ENCODE measurements at regions not wholly inside any gene's neighbourhood (a gene's known extent, or its start where the extent isn't known, plus 50 kb on each side); places are given as distances from the start of the nearest gene placed in this dataset.
"Not testable (repeated sequence)": the region's sequence is repeated elsewhere in the genome, so short reads cannot be mapped to it uniquely, and the experiment has no call there.

GRCh38 chr4:128454881-128455280 lies 167.3 kb upstream of the PGRMC2 start:
- DNase-seq (no peak), ATAC-seq (ENCODE audit: poor library complexity) (peak; percentile 18)
- intact Hi-C loops (cut with DNase I): loop anchor here (5.0 to 10.0 kb wide), 2 partner anchors 97 to 410 kb away; no protein-coding TSS in a partner anchor

- intact Hi-C loops (cut with DNase I): loop anchor here (5.0 to 10.0 kb wide), 2 partner anchors 98 to 410 kb away; no protein-coding TSS in a partner anchor
- ATAC-seq (ENCODE audit: poor library complexity) (peak; percentile 94), DNase-seq (peak; percentile 77)
These were observed 166.8 kb upstream of the PGRMC2 start for GRCh38 chr4:128454281-128454871.

DNA sequence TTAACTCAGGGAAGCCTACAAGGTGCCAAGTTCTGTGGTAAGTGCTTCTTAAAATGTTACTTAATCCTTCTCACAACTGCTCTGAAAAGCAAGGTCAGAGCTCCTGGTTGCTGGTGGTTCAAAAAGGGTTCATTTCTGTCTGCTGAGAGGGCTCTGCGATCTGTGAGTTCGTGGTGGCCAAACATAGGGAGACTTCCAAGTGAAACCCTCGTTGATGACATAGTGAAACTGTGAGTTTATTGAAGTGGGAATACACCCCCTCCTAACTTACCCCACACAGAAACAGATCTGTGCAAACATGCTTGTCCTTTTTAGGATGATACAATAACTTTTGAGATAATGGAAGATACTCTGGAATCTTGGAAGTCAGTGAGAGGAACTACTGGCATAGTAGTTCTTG lies 164.8 kb upstream of the PGRMC2 start:
- intact Hi-C loops (cut with DNase I): loop anchor here (5.0 to 10.0 kb wide), 2 partner anchors 100 to 412 kb away; no protein-coding TSS in a partner anchor
- DNase-seq (no peak), ATAC-seq (ENCODE audit: poor library complexity) (no peak)

DNA sequence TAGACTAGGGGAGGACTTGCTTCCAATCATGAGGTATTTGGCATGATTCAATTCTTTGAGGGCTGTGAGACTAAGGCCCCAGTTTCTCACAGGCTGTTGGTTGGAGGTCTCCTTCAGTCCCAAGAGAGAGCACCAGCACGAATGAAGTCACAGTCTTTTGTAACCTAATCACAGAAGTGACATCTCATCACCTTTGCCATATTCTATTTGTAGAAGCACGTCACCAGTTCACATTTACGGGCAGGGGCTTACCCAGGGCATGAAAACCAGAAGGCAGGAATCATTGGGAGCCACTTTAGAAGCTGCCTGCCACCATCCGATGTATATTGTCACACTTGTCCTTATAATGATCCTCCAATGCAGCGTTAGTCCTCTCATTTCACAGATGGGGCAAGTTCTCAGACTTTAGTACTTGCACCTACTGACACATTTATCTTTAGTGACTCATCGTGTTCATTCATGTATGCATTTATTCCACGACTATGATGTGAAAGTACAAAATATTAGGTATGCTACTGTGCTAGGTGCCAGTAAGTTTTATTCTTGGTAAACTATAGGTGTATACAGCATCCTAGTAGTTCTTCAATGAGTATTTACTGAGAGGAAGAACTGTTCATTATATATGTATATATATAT lies 163.8 kb upstream of the PGRMC2 start:
- ATAC-seq (ENCODE audit: poor library complexity) (no peak), DNase-seq (no peak)
- intact Hi-C loops (cut with DNase I): loop anchor here (5.0 to 10.0 kb wide), 2 partner anchors 101 to 413 kb away; no protein-coding TSS in a partner anchor

GRCh38 chr4:128450326-128451120 lies 162.9 kb upstream of the PGRMC2 start:
- intact Hi-C loops (cut with DNase I): loop anchor here (5.0 to 10.0 kb wide), 2 partner anchors 102 to 414 kb away; no protein-coding TSS in a partner anchor
- ATAC-seq (ENCODE audit: poor library complexity): no peak
- DNase-seq: no peak

- intact Hi-C loops (cut with DNase I): no loop called here
- DNase-seq (no peak), ATAC-seq (ENCODE audit: poor library complexity) (no peak)
These were observed 161.6 kb upstream of the PGRMC2 start for GRCh38 chr4:128449251-128449650.

GRCh38 chr4:128444544-128445302 lies 157.1 kb upstream of the PGRMC2 start:
- DNase-seq (no peak), ATAC-seq (ENCODE audit: poor library complexity) (no peak)
- intact Hi-C loops (cut with DNase I): no loop called here

- intact Hi-C loops (cut with DNase I): no loop called here
- DNase-seq (no peak), ATAC-seq (ENCODE audit: poor library complexity) (no peak)
These were observed 153.3 kb upstream of the PGRMC2 start for GRCh38 chr4:128440923-128441322.

DNA sequence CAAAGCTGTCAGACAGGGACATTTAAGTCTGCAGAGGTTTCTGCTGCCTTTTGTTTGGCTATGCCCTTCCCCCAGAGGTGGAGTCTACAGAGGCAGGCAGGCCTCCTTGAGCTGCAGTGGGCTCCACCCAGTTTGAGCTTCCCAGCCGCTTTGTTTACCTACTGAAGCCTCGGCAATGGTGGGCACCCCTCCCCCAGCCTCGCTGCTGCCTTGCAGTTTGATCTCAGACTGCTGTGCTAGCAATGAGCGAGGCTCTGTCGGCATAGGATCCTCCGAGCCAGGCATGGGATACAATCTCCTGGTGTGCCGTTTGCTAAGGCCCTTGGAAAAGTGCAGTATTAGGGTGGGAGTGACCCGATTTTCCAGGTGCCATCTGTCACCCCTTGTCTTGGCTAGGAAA lies 149.4 kb upstream of the PGRMC2 start:
- DNase-seq; intact Hi-C loops (cut with DNase I); ATAC-seq (ENCODE audit: poor library complexity): not testable (repeated sequence)

- DNase-seq; ATAC-seq (ENCODE audit: poor library complexity); intact Hi-C loops (cut with DNase I): not testable (repeated sequence)
These were observed 141.5 kb upstream of the PGRMC2 start for GRCh38 chr4:128429023-128429613.

DNA sequence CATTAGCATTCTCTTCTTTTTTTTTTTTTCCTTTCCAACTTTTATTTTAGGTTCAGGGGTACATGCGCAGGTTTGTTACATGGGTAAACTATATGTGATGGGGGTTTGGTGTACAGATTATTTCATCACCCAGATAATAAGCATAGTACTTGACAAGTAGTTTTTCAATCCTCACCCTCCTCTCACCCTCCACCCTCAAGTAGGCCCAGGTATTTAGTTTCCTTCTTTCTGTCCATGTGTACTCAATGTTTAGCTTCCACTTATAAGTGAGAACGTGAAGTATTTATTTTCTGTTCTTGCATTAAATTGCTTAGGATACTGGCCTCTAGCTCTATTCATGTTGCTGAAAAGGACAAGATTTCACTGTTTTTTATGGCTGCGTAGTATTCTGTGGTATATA lies 140.8 kb upstream of the PGRMC2 start:
- DNase-seq: no peak
- intact Hi-C loops (cut with DNase I): no loop called here

GRCh38 chr4:128427832-128428366 lies 140.3 kb upstream of the PGRMC2 start:
- ATAC-seq (ENCODE audit: poor library complexity) (peak; percentile 80), DNase-seq (no peak)
- intact Hi-C loops (cut with DNase I): no loop called here

More for the DNA sequence above, 140.8 kb upstream of the PGRMC2 start:
- ATAC-seq (ENCODE audit: poor library complexity): no peak

DNA sequence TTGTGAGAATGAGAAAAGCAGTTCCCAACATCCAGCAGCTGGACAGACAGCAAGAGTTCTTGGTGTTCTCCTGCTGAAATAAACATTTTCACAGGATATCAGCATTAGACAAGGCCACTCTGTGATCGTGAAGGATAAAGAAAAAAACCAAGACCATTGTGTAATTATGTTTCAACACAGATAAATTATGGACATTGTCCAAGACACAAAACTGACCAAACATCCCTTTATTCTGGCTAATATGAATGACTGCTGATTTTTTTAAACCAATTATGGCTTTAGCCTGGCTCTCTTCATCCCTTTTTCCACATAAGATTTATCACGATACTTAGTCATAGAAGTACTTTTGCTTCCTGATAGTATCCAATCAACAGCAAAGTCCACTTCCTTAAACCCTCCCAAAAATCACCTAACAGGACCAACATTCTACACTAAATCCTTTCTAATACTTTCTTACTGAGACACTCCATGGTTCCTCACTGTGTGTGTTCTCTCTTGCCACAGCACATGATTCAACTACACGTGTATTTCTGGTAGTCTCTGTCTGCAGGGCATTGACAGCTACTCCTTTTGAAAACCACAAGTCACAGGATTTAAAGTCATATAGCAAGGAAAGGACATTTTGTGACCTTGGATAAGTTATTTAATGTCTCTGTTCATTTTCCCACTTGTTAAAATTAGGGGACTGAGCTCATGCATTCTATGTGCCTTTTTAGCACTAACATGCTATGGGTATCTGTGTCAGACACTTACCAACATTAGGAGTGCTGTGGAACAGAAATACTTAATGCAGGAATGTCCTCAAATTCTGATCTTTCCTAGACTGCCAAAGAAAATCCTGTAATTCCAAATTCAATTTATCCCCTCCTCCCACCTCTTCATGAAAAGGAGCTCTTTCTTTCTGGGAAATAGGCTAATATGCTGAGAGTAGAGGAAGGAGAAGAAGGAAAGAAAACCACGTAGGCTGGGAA lies 137.2 kb upstream of the PGRMC2 start:
- intact Hi-C loops (cut with DNase I): no loop called here
- ATAC-seq (ENCODE audit: poor library complexity) (peak; percentile 80), DNase-seq (no peak)

DNA sequence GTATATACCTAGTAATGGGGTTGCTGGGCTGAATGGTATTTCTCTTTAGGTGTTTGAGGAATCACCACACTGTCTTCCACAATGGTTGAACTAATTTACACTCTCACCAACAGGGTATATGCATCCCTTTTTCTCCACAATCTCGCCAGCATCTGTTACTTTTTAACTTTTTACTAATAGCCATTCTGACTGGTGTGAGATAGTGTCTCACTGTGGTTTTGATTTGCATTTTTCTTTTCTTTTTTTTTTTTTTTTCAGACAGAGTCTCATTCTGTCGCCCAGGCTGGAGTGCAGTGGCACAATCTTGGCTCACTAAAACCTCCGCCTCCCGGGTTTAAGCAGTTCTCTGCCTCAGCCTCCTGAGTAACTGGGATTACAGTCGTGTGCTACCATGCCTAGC lies 134.7 kb upstream of the PGRMC2 start:
- intact Hi-C loops (cut with DNase I): not testable (repeated sequence)

GRCh38 chr4:128416921-128417320 lies 129.3 kb upstream of the PGRMC2 start:
- no peak for ATAC-seq (ENCODE audit: poor library complexity)
- intact Hi-C loops (cut with DNase I): no loop called here

More for the DNA sequence above, 134.7 kb upstream of the PGRMC2 start:
- not testable (repeated sequence) for DNase-seq; ATAC-seq (ENCODE audit: poor library complexity)

DNA sequence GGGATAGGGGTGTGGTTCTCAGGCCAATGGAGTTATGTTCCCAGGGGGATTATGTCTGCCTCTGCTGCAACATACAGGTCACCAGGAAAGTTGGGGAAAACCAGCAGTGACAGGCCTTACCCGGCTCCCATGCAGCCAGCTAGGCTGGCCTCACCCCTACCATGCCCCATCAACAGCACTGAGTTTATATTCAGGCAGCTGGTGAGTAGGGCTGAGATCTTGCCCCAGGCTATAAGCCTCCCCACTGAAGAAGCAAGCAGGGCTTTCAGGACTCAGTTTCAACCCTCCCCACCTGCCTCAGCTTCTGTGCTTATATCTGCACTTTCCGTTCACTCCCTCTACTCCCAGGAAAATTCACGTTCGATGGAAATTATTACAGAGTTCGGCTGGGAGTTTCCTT lies 122.4 kb upstream of the PGRMC2 start:
- DNase-seq (no peak), ATAC-seq (ENCODE audit: poor library complexity) (no peak)
- intact Hi-C loops (cut with DNase I): no loop called here

More at GRCh38 chr4:128416921-128417320, 129.3 kb upstream of the PGRMC2 start:
- DNase-seq: no peak

- ATAC-seq (ENCODE audit: poor library complexity): no peak
- DNase-seq: no peak
- intact Hi-C loops (cut with DNase I): no loop called here
These were observed 116.0 kb upstream of the PGRMC2 start for GRCh38 chr4:128403586-128403985.
